ENCODE measurements at regions not wholly inside any gene's neighbourhood (a gene's known extent, or its start where the extent isn't known, plus 50 kb on each side); places are given as distances from the start of the nearest gene placed in this dataset.

GRCh38 chr1:34389974-34390373 lies 213.3 kb downstream of the C1orf94 start:
- TF ChIP-seq MAX (IDR thresholded peaks at IDR 0.05; ENCODE audit: insufficient read depth, insufficient read length) (no peak), MYC (IDR thresholded peaks at IDR 0.05; ENCODE audit: low read depth, low read length) (no peak), POLR2AphosphoS5 (IDR thresholded peaks at IDR 0.05; ENCODE audit: insufficient read depth, low read depth, low read length) (no peak)
- no peaks in the 10 kb centered on the region for H4K20me1 ChIP-seq (replicated peaks; ENCODE audit: control insufficient read depth, extremely low read depth, insufficient read depth, low read length)
- H3K36me3 ChIP-seq (ENCODE audit: control insufficient read depth in 2 of 2, extremely low read depth in 1 of 2, insufficient read depth in 2 of 2, low read length in 2 of 2) = no peaks in the 10 kb centered on the region
- H3K27ac ChIP-seq (ENCODE audit: insufficient read depth, low read depth, low read length) = no peak overlapping the region
- H2AFZ ChIP-seq (ENCODE audit: low read depth, low read length) = no peak overlapping the region
- no peaks in the 10 kb centered on the region for H3K4me1 ChIP-seq (ENCODE audit: control insufficient read depth, extremely low read depth, insufficient read depth, low read length)
- CTCF ChIA-PET = no interaction called here
- no peaks in the 10 kb centered on the region for H3K79me2 ChIP-seq (ENCODE audit: control insufficient read depth, insufficient read depth, low read length)
- no peaks in the 10 kb centered on the region for H3K27me3 ChIP-seq (ENCODE audit: control insufficient read depth in 2 of 2, insufficient read depth in 2 of 2, low read length in 2 of 2)
- DNase-seq (ENCODE audit: low read depth, low spot score) (no peak), FAIRE-seq (no peak)
- dilution Hi-C loops (cut with MboI; ENCODE audit: extremely low pct_ligation_motif_present, low sequenced_read_pairs) (no loop called here), intact Hi-C loops (cut with micrococcal nuclease) (no loop called here)
- no TSS peak for BruUV-seq (replicated peaks)
- POLR2A ChIA-PET = no interaction called here
- no peak overlapping the region for H3K9ac ChIP-seq (replicated peaks; ENCODE audit: extremely low read depth, insufficient read depth, low read length)
- peaks cover 2% of the 10 kb centered on the region for H3K9me3 ChIP-seq (replicated peaks; ENCODE audit: control insufficient read depth, insufficient read depth, low read length)
- no peak overlapping the region for H3K4me3 ChIP-seq (replicated peaks in 1 of 3; ENCODE audit: insufficient read depth in 1 of 3, low read depth in 1 of 3, low read length in 3 of 3)
- no peaks in the 10 kb centered on the region for H3K9me1 ChIP-seq (replicated peaks; ENCODE audit: control insufficient read depth, extremely low read depth, insufficient read depth, low read length)
- no peak overlapping the region for H3K4me2 ChIP-seq (ENCODE audit: insufficient read depth, low read length)

GRCh38 chr1:34396042-34396441 lies 219.3 kb downstream of the C1orf94 start:
- H3K27ac ChIP-seq (ENCODE audit: insufficient read depth, low read depth, low read length) = no peak overlapping the region
- H3K9me1 ChIP-seq (replicated peaks; ENCODE audit: control insufficient read depth, extremely low read depth, insufficient read depth, low read length) = no peaks in the 10 kb centered on the region
- CTCF ChIA-PET = no interaction called here
- H3K4me1 ChIP-seq (ENCODE audit: control insufficient read depth, extremely low read depth, insufficient read depth, low read length) = no peaks in the 10 kb centered on the region
- H3K4me3 ChIP-seq (replicated peaks in 1 of 3; ENCODE audit: insufficient read depth in 1 of 3, low read depth in 1 of 3, low read length in 3 of 3) = no peak overlapping the region
- dilution Hi-C loops (cut with MboI; ENCODE audit: extremely low pct_ligation_motif_present, low sequenced_read_pairs) (no loop called here), intact Hi-C loops (cut with micrococcal nuclease) (no loop called here)
- FAIRE-seq (no peak), DNase-seq (ENCODE audit: low read depth, low spot score) (no peak)
- no peak for TF ChIP-seq JUN (IDR thresholded peaks at IDR 0.05; ENCODE audit: borderline replicate concordance, insufficient read depth, insufficient read length, low read depth)
- no peak for TF ChIP-seq FOS (IDR thresholded peaks at IDR 0.05; ENCODE audit: borderline replicate concordance, insufficient read depth, low read length)
- TF ChIP-seq EZH2 (IDR thresholded peaks at IDR 0.05; ENCODE audit: borderline replicate concordance, low read depth, low read length, severe bottlenecking) = no peak
- no peak for TF ChIP-seq GATA2 (IDR thresholded peaks at IDR 0.05; ENCODE audit: insufficient read depth, insufficient read length, low read depth, low read length)
- no peak for TF ChIP-seq CTCF (IDR thresholded peaks at IDR 0.05; ENCODE audit: extremely low read depth in 1 of 2, insufficient read depth in 1 of 2, low read depth in 1 of 2, low read length in 2 of 2)
- no peak for TF ChIP-seq POLR2AphosphoS5 (IDR thresholded peaks at IDR 0.05; ENCODE audit: insufficient read depth, low read depth, low read length)
- TF ChIP-seq POLR2A (IDR thresholded peaks at IDR 0.05; ENCODE audit: low read depth, low read length) = no peak
- no peak for TF ChIP-seq MYC (IDR thresholded peaks at IDR 0.05; ENCODE audit: low read depth, low read length)
- no peak for TF ChIP-seq MAX (IDR thresholded peaks at IDR 0.05; ENCODE audit: insufficient read depth, insufficient read length)
- POLR2A ChIA-PET = no interaction called here
- H3K27me3 ChIP-seq (ENCODE audit: control insufficient read depth in 2 of 2, insufficient read depth in 2 of 2, low read length in 2 of 2) = no peaks in the 10 kb centered on the region
- no peak overlapping the region for H3K9ac ChIP-seq (replicated peaks; ENCODE audit: extremely low read depth, insufficient read depth, low read length)
- no TSS peak for BruUV-seq (replicated peaks)
- H3K36me3 ChIP-seq (ENCODE audit: control insufficient read depth in 2 of 2, extremely low read depth in 1 of 2, insufficient read depth in 2 of 2, low read length in 2 of 2) = no peaks in the 10 kb centered on the region
- no peak overlapping the region for H3K4me2 ChIP-seq (ENCODE audit: insufficient read depth, low read length)
- H2AFZ ChIP-seq (ENCODE audit: low read depth, low read length) = no peak overlapping the region
- H3K79me2 ChIP-seq (ENCODE audit: control insufficient read depth, insufficient read depth, low read length) = no peaks in the 10 kb centered on the region
- peaks cover 2% of the 10 kb centered on the region for H3K9me3 ChIP-seq (replicated peaks; ENCODE audit: control insufficient read depth, insufficient read depth, low read length)
- H4K20me1 ChIP-seq (replicated peaks; ENCODE audit: control insufficient read depth, extremely low read depth, insufficient read depth, low read length) = no peaks in the 10 kb centered on the region

Measured in endothelial cell of umbilical vein (primary cell).